ENCODE measurements at regions not wholly inside any gene's neighbourhood (a gene's known extent, or its start where the extent isn't known, plus 50 kb on each side); places are given as distances from the start of the nearest gene placed in this dataset.

GRCh38 chr7:27299861-27300260 lies 57.3 kb downstream of the EVX1 start:
- DNase-seq: no peak

GRCh38 chr7:27300421-27300820 lies 57.8 kb downstream of the EVX1 start:
- no peak for DNase-seq

GRCh38 chr7:27302590-27302989 lies 60.0 kb downstream of the EVX1 start:
- DNase-seq: no peak

GRCh38 chr7:27303026-27303425 lies 60.4 kb downstream of the EVX1 start:
- DNase-seq: peak; percentile 68

- DNase-seq: no peak
Measured at GRCh38 chr7:27305854-27306253, 63.3 kb downstream of the EVX1 start.

- DNase-seq: no peak
Measured at GRCh38 chr7:27312820-27313219, 70.2 kb downstream of the EVX1 start.

GRCh38 chr7:27314111-27314510 lies 71.5 kb downstream of the EVX1 start:
- peak; percentile 6 for DNase-seq

- DNase-seq: no peak
Measured at GRCh38 chr7:27315066-27315465, 72.5 kb downstream of the EVX1 start.

GRCh38 chr7:27316311-27316710 lies 73.7 kb downstream of the EVX1 start:
- DNase-seq: no peak

- no peak for DNase-seq
Measured at GRCh38 chr7:27324246-27324645, 81.6 kb downstream of the EVX1 start.

GRCh38 chr7:27329909-27330308 lies 87.3 kb downstream of the EVX1 start:
- DNase-seq: no peak

GRCh38 chr7:27339478-27339877 lies 96.9 kb downstream of the EVX1 start:
- DNase-seq: no peak

- no peak for DNase-seq
Measured at GRCh38 chr7:27344471-27344870, 101.9 kb downstream of the EVX1 start.

GRCh38 chr7:27345164-27345887 lies 102.7 kb downstream of the EVX1 start:
- no peak for DNase-seq

GRCh38 chr7:27345997-27346396 lies 103.4 kb downstream of the EVX1 start:
- DNase-seq: no peak

- DNase-seq: no peak
Measured at GRCh38 chr7:27346531-27347275, 104.1 kb downstream of the EVX1 start.

GRCh38 chr7:27347276-27347640 lies 104.7 kb downstream of the EVX1 start:
- DNase-seq: no peak

GRCh38 chr7:27349621-27350020 lies 107.0 kb downstream of the EVX1 start:
- no peak for DNase-seq

GRCh38 chr7:27351137-27351536 lies 108.5 kb downstream of the EVX1 start:
- no peak for DNase-seq

GRCh38 chr7:27351786-27352185 lies 109.2 kb downstream of the EVX1 start:
- no peak for DNase-seq

GRCh38 chr7:27359181-27360125 lies 116.9 kb downstream of the EVX1 start:
- no peak for DNase-seq

- DNase-seq: no peak
Measured at GRCh38 chr7:27361522-27361921, 118.9 kb downstream of the EVX1 start.

GRCh38 chr7:27362026-27362425 lies 119.4 kb downstream of the EVX1 start:
- no peak for DNase-seq
